K562 (cell line): ENCODE measurements at regions not wholly inside any gene's neighbourhood (a gene's known extent, or its start where the extent isn't known, plus 50 kb on each side); places are given as distances from the start of the nearest gene placed in this dataset.

Experiments
- ATAC-seq: fragments of 200-7000 bp; cut with Tn5 transposase; 3 replicates; pipeline ENCODE4 v1.9.1; 2020; ENCODE audit warnings: moderate library complexity
- BruUV-seq: library from RNA; stranded (reverse); fragments of 400-500 nt; replicated peaks from 2 replicates; lab custom pipeline; 2021; lab: Mats Ljungman, UMichigan
- CTCF ChIA-PET: fragments of 300-600 bp; formaldehyde crosslinking; extraction: SDS; loops from one replicate; lab custom pipeline; 2021; ENCODE audit warnings: low intra/inter-chr PET ratio; lab: Yijun Ruan, JAX
- POLR2A ChIA-PET: fragments of 300-600, 350-650 bp; sonication (Branson Sonifier 250); formaldehyde crosslinking; extraction: SDS; loops from one replicate; lab custom pipeline; 2021; ENCODE audit warnings: antibody characterized with exemption, inconsistent platforms; lab: Yijun Ruan, JAX
- DNase-seq, 4 experiments: peaks; one replicate each; pipeline versions ENCODE4 v3.0.0 to v3.0.0-alpha.2; 2011 to 2018; ENCODE audit warnings: low spot score in 3 of 4, mixed read lengths in 3 of 4; ENCODE audit errors: extremely low read depth in 1 of 4
- FAIRE-seq: peaks from 2 replicates; lab custom pipeline; 2011; peaks lifted over from hg19 to GRCh38; lab: Jason Lieb, UNC
- H2AFZ ChIP-seq: 2 replicates; pipeline ENCODE4 v1.6.0; 2011; ENCODE audit warnings: low read depth, low read length, control low read depth, inconsistent platforms
- H3K27ac ChIP-seq: fragments of 200-600 bp; 3 replicates; pipeline ENCODE4 v1.8.0; 2011; ENCODE audit warnings: low read depth, mild to moderate bottlenecking, control low read depth, inconsistent platforms, low read length, moderate library complexity, mixed read lengths; ENCODE audit errors: extremely low read depth
- H3K27me3 ChIP-seq, 2 experiments: fragments of 300-600 bp in 1 of 2; 2 replicates in 1 of 2; 3 replicates in 1 of 2; pipeline versions ENCODE4 v1.6.0 to v1.8.0; 2011; ENCODE audit warnings: inconsistent platforms in 2 of 2, low read length in 2 of 2, mild to moderate bottlenecking in 1 of 2, mixed read lengths in 1 of 2, moderate library complexity in 1 of 2; ENCODE audit not compliant: control insufficient read depth in 2 of 2, insufficient read depth in 2 of 2
- H3K36me3 ChIP-seq: fragments of 300-600 bp; 3 replicates; pipeline ENCODE4 v1.8.0; 2011; ENCODE audit warnings: mild to moderate bottlenecking, low read length, inconsistent platforms; ENCODE audit not compliant: control insufficient read depth, insufficient read depth
- H3K4me1 ChIP-seq, 2 experiments: fragments of 200-600 bp in 1 of 2; replicated peaks in 1 of 2; 2 replicates in 1 of 2; 3 replicates in 1 of 2; pipeline versions ENCODE4 v1.5.1 to v1.8.0; 2011; ENCODE audit warnings: inconsistent platforms in 2 of 2, low read length in 2 of 2, mild to moderate bottlenecking in 1 of 2, mixed read lengths in 1 of 2, moderate library complexity in 1 of 2; ENCODE audit not compliant: control insufficient read depth in 2 of 2, insufficient read depth in 2 of 2
- H3K4me2 ChIP-seq: 2 replicates; pipeline ENCODE4 v1.6.1; 2011; ENCODE audit warnings: low read length, control low read depth, inconsistent platforms, mixed read lengths; ENCODE audit not compliant: insufficient read depth
- H3K4me3 ChIP-seq: fragments of 200-600 bp; sonication (generic), shearing (Covaris generic); 2 replicates; pipeline ENCODE4 v1.5.1; 2016; ENCODE audit warnings: control low read depth, inconsistent platforms
- H3K79me2 ChIP-seq: fragments of 200-600 bp; 3 replicates; pipeline ENCODE4 v1.8.0; 2011; ENCODE audit warnings: low read length, inconsistent platforms; ENCODE audit not compliant: control insufficient read depth, insufficient read depth
- H3K9ac ChIP-seq, 2 experiments: 2 replicates each; pipeline versions ENCODE4 v1.6.0 to v1.6.1; 2011; ENCODE audit warnings: low read depth in 2 of 2, low read length in 2 of 2, control low read depth in 1 of 2, inconsistent platforms in 1 of 2, mild to moderate bottlenecking in 1 of 2, mixed read lengths in 1 of 2; ENCODE audit not compliant: insufficient read depth in 1 of 2
- H3K9me1 ChIP-seq: one replicate; pipeline ENCODE4 v1.6.0; 2011; ENCODE audit warnings: inconsistent platforms, mild to moderate bottlenecking, low read length, moderate library complexity; ENCODE audit not compliant: control insufficient read depth, insufficient read depth
- H3K9me3 ChIP-seq: replicated peaks from 2 replicates; pipeline ENCODE4 v1.5.1; 2011; ENCODE audit warnings: low read depth, low read length, inconsistent platforms; ENCODE audit not compliant: control insufficient read depth, insufficient read depth
- H4K20me1 ChIP-seq: replicated peaks from 2 replicates; pipeline ENCODE4 v1.6.1; 2011; ENCODE audit warnings: low read length, inconsistent platforms, mixed read lengths; ENCODE audit not compliant: control insufficient read depth, insufficient read depth
- HINFP ChIP-seq: fragments of 450-650 bp; conservative IDR thresholded peaks from 2 replicates; pipeline ENCODE4 v1.6.1; 2016; ENCODE audit warnings: missing genetic modification characterization, low read depth, mild to moderate bottlenecking, control low read depth, missing compliant biosample characterization
- in situ Hi-C: fragments of 300-500 bp; cut with MboI; formaldehyde crosslinking; loops from 4 replicates; pipeline ENCODE4 v1.15.0; 2018; ENCODE audit warnings: inconsistent platforms, mixed read lengths
- intact Hi-C: fragments of 100-400 bp; cut with micrococcal nuclease; formaldehyde crosslinking; loops from 2 replicates; pipeline ENCODE4 v1.14.2; 2022
- TF ChIP-seq, protein P1 (sequence below): sonication (generic); formaldehyde crosslinking; IDR thresholded peaks from 2 replicates; pipeline ENCODE4 v1.8.1; 2023; ENCODE audit warnings: mild to moderate bottlenecking, missing genetic modification reagents

DNA sequence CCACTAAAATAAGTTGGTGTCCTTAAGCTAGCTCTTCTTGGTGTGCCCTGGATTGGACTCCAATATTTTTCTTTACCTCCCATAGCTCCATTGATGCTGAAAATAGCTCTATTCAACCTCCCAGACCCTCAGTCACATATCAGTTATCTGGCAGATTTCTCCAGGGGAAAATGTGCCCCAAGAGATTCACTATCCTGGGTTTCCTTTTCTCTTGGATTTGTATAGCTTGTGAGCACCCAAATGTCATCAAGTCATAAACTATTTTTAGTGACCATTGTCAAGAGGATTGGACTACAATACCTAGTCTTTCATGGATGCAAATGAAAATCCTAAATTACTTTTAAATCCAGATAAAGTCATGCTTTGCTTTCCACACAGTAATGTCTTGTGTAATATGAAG, 339.6 kb upstream of the FOXG1 start:
- Histone ChIP-seq H3K9me1 (no peaks in the 10 kb centered on the region), H3K27me3 (no peaks in the 10 kb centered on the region), H3K4me1 (no peaks in the 10 kb centered on the region), H2AFZ (no peak overlapping the region), H3K4me2 (no peak overlapping the region), H3K9ac (no peak overlapping the region), H3K27ac (no peak overlapping the region), H3K36me3 (no peaks in the 10 kb centered on the region), H4K20me1 (no peaks in the 10 kb centered on the region), H3K9me3 (no peaks in the 10 kb centered on the region), H3K79me2 (no peaks in the 10 kb centered on the region), H3K4me3 (no peak overlapping the region)
- ATAC-seq = no peak
- ChIA-PET CTCF (no interaction called here), POLR2A (no interaction called here)
- no peak for FAIRE-seq
- DNase-seq = no peak
- in situ Hi-C loops (no loop called here), intact Hi-C loops (no loop called here)
- TF ChIP-seq HINFP (tag) = no peak
- TF ChIP-seq, protein P1, sequence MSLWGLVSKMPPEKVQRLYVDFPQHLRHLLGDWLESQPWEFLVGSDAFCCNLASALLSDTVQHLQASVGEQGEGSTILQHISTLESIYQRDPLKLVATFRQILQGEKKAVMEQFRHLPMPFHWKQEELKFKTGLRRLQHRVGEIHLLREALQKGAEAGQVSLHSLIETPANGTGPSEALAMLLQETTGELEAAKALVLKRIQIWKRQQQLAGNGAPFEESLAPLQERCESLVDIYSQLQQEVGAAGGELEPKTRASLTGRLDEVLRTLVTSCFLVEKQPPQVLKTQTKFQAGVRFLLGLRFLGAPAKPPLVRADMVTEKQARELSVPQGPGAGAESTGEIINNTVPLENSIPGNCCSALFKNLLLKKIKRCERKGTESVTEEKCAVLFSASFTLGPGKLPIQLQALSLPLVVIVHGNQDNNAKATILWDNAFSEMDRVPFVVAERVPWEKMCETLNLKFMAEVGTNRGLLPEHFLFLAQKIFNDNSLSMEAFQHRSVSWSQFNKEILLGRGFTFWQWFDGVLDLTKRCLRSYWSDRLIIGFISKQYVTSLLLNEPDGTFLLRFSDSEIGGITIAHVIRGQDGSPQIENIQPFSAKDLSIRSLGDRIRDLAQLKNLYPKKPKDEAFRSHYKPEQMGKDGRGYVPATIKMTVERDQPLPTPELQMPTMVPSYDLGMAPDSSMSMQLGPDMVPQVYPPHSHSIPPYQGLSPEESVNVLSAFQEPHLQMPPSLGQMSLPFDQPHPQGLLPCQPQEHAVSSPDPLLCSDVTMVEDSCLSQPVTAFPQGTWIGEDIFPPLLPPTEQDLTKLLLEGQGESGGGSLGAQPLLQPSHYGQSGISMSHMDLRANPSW = no peak
- no TSS peak for BruUV-seq
